ENCODE measurements at regions not wholly inside any gene's neighbourhood (a gene's known extent, or its start where the extent isn't known, plus 50 kb on each side); places are given as distances from the start of the nearest gene placed in this dataset.

GRCh38 chr9:135023088-135023785 is 64.2 kb upstream of the OLFM1 start:
- Histone ChIP-seq H3K27ac (ENCODE audit: low read length) (no peak overlapping the region), H3K9ac (ENCODE audit: low read length) (no peak overlapping the region), H3K4me3 (ENCODE audit: low read length) (no peak overlapping the region), H3K4me1 (ENCODE audit: control insufficient read depth, low read depth, low read length) (no peaks in the 10 kb centered on the region), H3K27me3 (ENCODE audit: control insufficient read depth, insufficient read depth, low read length) (no peaks in the 10 kb centered on the region), H3K9me3 (ENCODE audit: control insufficient read depth, low read depth, low read length) (no peaks in the 10 kb centered on the region), H3K36me3 (ENCODE audit: control insufficient read depth, low read depth, low read length) (no peaks in the 10 kb centered on the region)

DNA sequence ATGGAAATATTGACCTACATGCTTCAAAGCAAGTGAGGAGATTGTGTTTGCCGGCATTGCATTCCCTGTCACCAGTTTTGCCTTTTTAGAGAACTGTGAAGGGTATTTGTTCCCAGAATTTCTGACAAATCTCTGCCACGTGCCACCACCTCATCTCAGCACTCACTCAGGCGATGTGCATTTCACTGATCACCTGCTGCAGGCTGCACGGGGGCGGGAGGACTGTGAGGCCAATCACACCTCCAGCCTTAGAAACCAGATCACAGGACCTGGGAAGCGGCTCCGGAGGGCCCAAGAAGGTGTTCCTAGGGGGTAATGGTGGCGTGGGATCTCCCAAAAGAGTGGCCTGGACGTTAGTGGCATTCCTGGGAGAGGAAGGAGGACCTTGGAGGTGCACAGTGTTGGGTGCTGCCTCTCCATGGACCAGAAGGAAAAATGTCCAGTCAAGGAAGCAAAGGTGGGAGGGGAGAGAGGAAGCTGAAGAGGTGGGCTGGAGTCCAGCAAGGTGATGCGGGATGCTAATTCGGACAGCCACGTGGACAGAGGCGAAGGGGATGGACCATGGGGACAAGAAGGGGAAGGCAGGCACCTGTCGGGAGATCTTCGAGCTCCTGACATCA is 63.6 kb upstream of the OLFM1 start:
- Histone ChIP-seq H3K27ac (ENCODE audit: low read length) (no peak overlapping the region), H3K9me3 (ENCODE audit: control insufficient read depth, low read depth, low read length) (no peaks in the 10 kb centered on the region), H3K4me3 (ENCODE audit: low read length) (no peak overlapping the region), H3K36me3 (ENCODE audit: control insufficient read depth, low read depth, low read length) (no peaks in the 10 kb centered on the region), H3K4me1 (ENCODE audit: control insufficient read depth, low read depth, low read length) (no peaks in the 10 kb centered on the region), H3K9ac (ENCODE audit: low read length) (no peak overlapping the region), H3K27me3 (ENCODE audit: control insufficient read depth, insufficient read depth, low read length) (no peaks in the 10 kb centered on the region)

DNA sequence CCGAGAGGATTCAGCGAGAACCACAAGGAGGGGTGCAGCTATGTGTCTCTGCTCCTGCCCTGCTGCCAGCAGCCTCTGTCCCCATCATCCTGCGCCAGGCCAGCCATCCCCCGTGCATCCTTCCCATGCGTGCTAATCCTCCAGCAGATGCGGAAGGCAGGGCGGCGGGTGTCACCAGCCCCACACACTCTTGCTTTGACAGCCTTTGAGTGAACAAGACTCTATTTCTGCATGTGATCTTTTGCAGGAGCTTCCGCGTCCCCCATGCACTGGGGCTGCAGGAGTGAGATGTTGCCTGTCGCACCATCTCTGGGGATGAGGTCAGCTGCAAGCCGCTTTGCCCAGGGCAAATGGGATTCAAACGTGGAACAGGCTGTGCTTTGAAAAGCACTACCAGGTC is 58.0 kb upstream of the OLFM1 start:
- Histone ChIP-seq H3K9me3 (ENCODE audit: control insufficient read depth, low read depth, low read length) (no peaks in the 10 kb centered on the region), H3K36me3 (ENCODE audit: control insufficient read depth, low read depth, low read length) (no peaks in the 10 kb centered on the region), H3K4me1 (ENCODE audit: control insufficient read depth, low read depth, low read length) (no peaks in the 10 kb centered on the region), H3K4me3 (ENCODE audit: low read length) (no peak overlapping the region), H3K27me3 (ENCODE audit: control insufficient read depth, insufficient read depth, low read length) (no peaks in the 10 kb centered on the region), H3K27ac (ENCODE audit: low read length) (no peak overlapping the region), H3K9ac (ENCODE audit: low read length) (no peak overlapping the region)

DNA sequence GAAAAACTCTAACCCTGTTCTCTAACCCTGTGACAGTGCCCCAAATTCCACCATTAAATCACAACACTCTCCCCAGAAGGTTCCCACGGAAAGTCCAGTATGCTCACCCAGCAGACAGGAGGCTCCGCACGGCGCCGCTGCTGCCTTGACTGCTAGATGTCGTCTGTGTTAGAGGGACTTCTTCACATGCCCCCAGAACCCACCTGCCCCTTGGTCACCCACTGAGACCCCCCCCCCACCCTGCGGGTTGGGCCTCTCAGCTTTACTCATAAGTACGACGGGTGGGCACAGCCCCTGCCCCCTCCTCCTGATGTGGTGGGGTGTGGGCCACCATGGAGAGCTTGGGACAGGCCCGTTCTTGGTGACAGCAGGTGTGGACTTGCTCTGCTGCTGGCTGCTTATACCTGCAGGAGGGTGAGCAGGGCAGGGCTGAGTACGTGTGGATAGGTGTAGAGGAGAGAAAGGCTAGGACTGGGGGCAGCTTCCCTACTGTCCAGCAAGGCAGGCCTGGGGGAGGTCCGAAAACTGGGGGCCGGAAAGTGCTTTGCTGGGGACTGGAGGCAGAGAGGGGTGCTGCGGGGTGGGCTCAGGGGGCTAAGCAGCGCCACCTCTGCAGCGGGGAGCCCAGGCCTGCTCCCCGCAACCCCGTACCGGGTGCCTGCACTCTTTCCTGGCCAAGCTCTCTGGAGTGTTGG is 57.5 kb upstream of the OLFM1 start:
- H3K9me3 ChIP-seq (ENCODE audit: control insufficient read depth, low read depth, low read length), result no peaks in the 10 kb centered on the region
- no peaks in the 10 kb centered on the region for H3K4me1 ChIP-seq (ENCODE audit: control insufficient read depth, low read depth, low read length)
- no peak overlapping the region for H3K27ac ChIP-seq (ENCODE audit: low read length)

DNA sequence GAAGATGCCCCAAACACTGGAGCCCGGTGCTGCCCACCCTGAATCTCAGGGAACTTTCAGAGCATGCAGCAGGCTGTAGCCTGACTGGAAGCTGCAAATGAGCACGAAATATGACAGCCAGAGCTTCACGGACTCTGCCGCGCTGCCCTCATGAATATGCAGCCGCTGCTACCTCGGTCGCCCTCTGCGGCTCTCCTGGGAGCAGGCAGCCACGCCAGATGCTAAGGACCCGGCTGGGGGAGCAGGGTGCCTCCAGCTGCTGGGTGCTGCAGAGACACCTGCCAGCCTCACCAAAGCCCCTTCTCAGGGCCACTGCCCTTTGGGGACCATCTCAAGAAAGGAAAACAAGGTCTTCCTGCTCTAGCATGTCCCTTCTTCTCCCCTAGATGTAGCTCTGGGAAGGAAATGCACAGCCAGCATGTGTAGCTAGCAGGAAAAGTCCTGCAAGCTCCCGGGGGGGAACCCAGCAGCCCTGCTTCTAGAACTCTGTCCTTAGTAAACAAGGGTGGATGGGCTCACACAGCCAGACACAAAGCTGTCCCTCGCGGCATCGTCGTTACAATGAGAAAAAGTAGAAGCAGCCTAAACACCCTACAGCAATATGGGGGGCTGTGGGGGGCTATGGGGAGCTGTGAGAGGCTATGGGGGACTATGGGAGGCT is 56.8 kb upstream of the OLFM1 start:
- H3K27me3 ChIP-seq (ENCODE audit: control insufficient read depth, insufficient read depth, low read length), result no peaks in the 10 kb centered on the region
- no peak overlapping the region for H3K4me3 ChIP-seq (ENCODE audit: low read length)
- no peak overlapping the region for H3K9ac ChIP-seq (ENCODE audit: low read length)
- no peaks in the 10 kb centered on the region for H3K36me3 ChIP-seq (ENCODE audit: control insufficient read depth, low read depth, low read length)
- no peak overlapping the region for H3K27ac ChIP-seq (ENCODE audit: low read length)
- H3K9me3 ChIP-seq (ENCODE audit: control insufficient read depth, low read depth, low read length), result no peaks in the 10 kb centered on the region
- no peaks in the 10 kb centered on the region for H3K4me1 ChIP-seq (ENCODE audit: control insufficient read depth, low read depth, low read length)

More for the DNA sequence above, 57.5 kb upstream of the OLFM1 start:
- no peak overlapping the region for H3K4me3 ChIP-seq (ENCODE audit: low read length)
- H3K9ac ChIP-seq (ENCODE audit: low read length), result no peak overlapping the region
- no peaks in the 10 kb centered on the region for H3K36me3 ChIP-seq (ENCODE audit: control insufficient read depth, low read depth, low read length)
- no peaks in the 10 kb centered on the region for H3K27me3 ChIP-seq (ENCODE audit: control insufficient read depth, insufficient read depth, low read length)

DNA sequence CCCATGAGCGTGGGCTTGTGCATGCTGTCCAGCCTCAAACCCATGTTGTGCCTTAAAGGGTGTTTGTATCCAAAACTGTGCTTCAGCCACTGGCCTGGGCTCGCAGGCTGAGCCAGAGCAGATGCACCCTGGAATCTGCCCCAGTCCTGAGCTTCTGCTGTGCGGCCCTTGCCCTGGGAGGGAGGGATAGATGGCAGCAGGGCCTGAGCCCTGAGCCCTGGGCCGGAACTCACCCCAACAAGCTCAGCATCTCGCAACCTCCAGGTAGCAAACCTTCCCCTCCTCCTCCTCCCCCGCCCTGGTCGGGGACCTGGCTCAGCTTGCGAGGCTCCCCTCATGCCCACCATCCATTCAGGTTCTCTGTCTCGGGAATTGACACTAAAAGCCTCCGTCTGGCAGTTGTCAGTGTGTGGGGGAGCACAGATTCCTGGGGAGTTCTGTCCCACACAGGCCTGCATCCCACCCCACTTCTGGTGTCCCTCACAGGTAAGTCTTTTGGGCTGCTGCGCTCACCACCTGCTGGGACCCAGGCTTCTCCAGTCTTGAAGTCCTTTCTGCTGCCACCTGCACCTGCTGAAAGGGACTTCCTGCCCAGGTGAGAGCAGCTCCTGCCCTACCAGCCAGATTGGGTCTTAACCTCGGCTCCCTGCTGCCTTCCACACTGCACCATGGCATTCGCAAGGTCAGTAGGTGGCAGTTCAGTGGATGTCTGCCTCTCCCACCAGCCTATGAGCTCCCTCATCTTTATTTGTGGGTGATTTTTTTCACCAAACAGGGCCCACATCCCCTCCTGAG is 55.2 kb upstream of the OLFM1 start:
- Histone ChIP-seq H3K27ac (ENCODE audit: low read length) (no peak overlapping the region), H3K36me3 (ENCODE audit: control insufficient read depth, low read depth, low read length) (no peaks in the 10 kb centered on the region), H3K9me3 (ENCODE audit: control insufficient read depth, low read depth, low read length) (no peaks in the 10 kb centered on the region), H3K9ac (ENCODE audit: low read length) (no peak overlapping the region), H3K4me3 (ENCODE audit: low read length) (no peak overlapping the region), H3K27me3 (ENCODE audit: control insufficient read depth, insufficient read depth, low read length) (no peaks in the 10 kb centered on the region), H3K4me1 (ENCODE audit: control insufficient read depth, low read depth, low read length) (no peaks in the 10 kb centered on the region)

- H3K4me1 ChIP-seq (ENCODE audit: control insufficient read depth, low read depth, low read length), result no peaks in the 10 kb centered on the region
- no peak overlapping the region for H3K4me3 ChIP-seq (ENCODE audit: low read length)
These were observed 54.5 kb upstream of the OLFM1 start for GRCh38 chr9:135032868-135033460.

DNA sequence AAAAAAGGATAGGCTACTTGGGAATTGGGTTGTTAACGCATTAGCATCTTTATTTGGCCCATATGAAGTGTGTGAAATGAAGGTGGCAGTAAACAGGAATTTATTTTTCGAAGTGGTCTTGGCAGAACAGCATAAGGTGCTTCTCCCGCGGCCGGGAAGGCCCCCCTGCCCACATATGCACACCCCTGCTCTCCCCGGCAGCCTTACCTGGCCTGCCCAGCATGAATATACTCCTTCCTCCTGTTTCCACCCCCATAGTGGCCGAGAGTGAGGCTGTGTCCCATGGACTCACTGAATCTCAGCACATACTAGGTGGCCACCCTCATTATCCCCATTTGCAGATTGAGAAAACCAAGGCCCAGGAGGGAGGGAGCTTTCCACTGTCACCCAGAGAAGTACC is 54.0 kb upstream of the OLFM1 start:
- H3K27ac ChIP-seq (ENCODE audit: low read length), result no peak overlapping the region
- no peaks in the 10 kb centered on the region for H3K36me3 ChIP-seq (ENCODE audit: control insufficient read depth, low read depth, low read length)
- H3K4me3 ChIP-seq (ENCODE audit: low read length), result no peak overlapping the region
- no peaks in the 10 kb centered on the region for H3K4me1 ChIP-seq (ENCODE audit: control insufficient read depth, low read depth, low read length)
- H3K9ac ChIP-seq (ENCODE audit: low read length), result no peak overlapping the region
- H3K9me3 ChIP-seq (ENCODE audit: control insufficient read depth, low read depth, low read length), result no peaks in the 10 kb centered on the region
- H3K27me3 ChIP-seq (ENCODE audit: control insufficient read depth, insufficient read depth, low read length), result no peaks in the 10 kb centered on the region

More at GRCh38 chr9:135032868-135033460, 54.5 kb upstream of the OLFM1 start:
- Histone ChIP-seq H3K9ac (ENCODE audit: low read length) (no peak overlapping the region), H3K9me3 (ENCODE audit: control insufficient read depth, low read depth, low read length) (no peaks in the 10 kb centered on the region), H3K27ac (ENCODE audit: low read length) (no peak overlapping the region), H3K27me3 (ENCODE audit: control insufficient read depth, insufficient read depth, low read length) (no peaks in the 10 kb centered on the region), H3K36me3 (ENCODE audit: control insufficient read depth, low read depth, low read length) (no peaks in the 10 kb centered on the region)

DNA sequence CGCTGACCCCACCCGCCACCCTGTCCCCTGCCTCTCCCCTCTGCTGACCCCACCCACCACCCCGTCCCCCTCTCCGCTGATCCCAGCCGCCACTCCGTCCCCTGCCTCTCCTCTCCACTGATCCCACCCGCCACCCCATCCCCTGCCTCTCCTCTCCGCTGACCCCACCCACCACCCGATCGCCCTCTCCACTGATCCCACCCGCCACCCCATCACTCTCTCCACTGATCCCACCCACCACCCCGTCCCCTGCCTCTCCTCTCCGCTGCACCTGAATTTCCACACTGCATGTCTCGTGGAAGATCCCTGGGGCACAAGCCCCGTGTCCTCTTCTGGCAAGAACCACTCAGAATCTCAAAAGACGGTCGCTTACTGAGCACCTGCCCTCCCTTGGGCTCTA is 53.4 kb upstream of the OLFM1 start:
- H3K36me3 ChIP-seq (ENCODE audit: control insufficient read depth, low read depth, low read length), result no peaks in the 10 kb centered on the region
- no peaks in the 10 kb centered on the region for H3K4me1 ChIP-seq (ENCODE audit: control insufficient read depth, low read depth, low read length)

DNA sequence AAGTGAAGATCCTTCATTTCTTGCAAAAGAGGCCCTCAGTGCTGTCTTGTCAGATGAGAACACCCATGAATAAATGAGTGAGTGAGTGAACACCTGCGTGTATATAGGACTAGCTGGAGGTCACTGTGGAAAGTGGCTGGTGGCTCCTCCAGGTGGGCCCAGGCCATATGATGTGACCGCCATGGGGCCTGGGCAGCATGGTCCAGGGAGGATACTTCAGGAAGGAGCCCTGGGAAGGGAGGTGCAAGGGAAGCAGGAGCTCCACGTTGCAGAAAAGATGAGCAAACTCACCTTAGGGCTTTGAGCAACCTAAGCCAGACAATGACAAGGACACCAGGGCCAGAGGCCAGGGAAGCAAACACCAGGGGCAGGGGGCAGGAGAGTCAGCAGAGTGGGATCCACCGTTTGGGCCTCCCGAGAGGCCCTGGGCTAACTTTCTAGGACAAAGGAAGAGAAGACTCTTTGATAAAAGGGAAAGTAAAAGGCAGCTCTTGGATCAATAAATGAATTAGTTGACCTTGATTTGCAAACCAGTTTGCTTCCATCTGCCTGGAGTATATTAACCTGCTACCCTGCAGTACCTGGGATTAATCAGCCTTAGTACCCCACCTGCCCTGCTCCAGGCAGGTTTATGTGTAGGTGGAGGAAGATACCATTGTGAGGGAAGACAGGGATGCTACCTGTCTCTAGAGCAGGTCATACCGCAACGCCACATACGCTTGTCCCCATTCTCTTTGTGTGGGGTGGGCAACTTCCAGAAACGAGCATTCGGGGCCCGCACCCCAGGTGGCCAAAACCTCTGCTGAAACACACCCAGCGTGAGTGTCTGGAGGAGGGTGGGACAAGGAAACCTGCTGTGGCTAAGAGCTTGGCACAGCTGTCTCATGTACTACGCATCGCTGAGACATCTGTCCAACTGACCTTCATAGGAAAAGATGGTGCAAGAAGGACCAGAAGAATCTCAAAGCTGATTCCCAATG is 51.4 kb upstream of the OLFM1 start:
- Histone ChIP-seq H3K27ac (ENCODE audit: low read length) (no peak overlapping the region), H3K9me3 (ENCODE audit: control insufficient read depth, low read depth, low read length) (no peaks in the 10 kb centered on the region), H3K27me3 (ENCODE audit: control insufficient read depth, insufficient read depth, low read length) (no peaks in the 10 kb centered on the region), H3K36me3 (ENCODE audit: control insufficient read depth, low read depth, low read length) (no peaks in the 10 kb centered on the region), H3K4me3 (ENCODE audit: low read length) (no peak overlapping the region), H3K4me1 (ENCODE audit: control insufficient read depth, low read depth, low read length) (no peaks in the 10 kb centered on the region), H3K9ac (ENCODE audit: low read length) (no peak overlapping the region)

More for the DNA sequence above, 53.4 kb upstream of the OLFM1 start:
- Histone ChIP-seq H3K4me3 (ENCODE audit: low read length) (no peak overlapping the region), H3K27ac (ENCODE audit: low read length) (no peak overlapping the region), H3K9me3 (ENCODE audit: control insufficient read depth, low read depth, low read length) (no peaks in the 10 kb centered on the region), H3K27me3 (ENCODE audit: control insufficient read depth, insufficient read depth, low read length) (no peaks in the 10 kb centered on the region), H3K9ac (ENCODE audit: low read length) (no peak overlapping the region)

Measured in iPS-18a (cell line).